ENCODE measurements at regions not wholly inside any gene's neighbourhood (a gene's known extent, or its start where the extent isn't known, plus 50 kb on each side); places are given as distances from the start of the nearest gene placed in this dataset.
"Not testable (repeated sequence)": the region's sequence is repeated elsewhere in the genome, so short reads cannot be mapped to it uniquely, and the experiment has no call there.

- FAIRE-seq, result no peak
These were observed 214.2 kb downstream of the SH2D4B start for GRCh38 chr10:80751940-80752339.

- FAIRE-seq, result no peak
These were observed 215.9 kb downstream of the SH2D4B start for GRCh38 chr10:80753612-80754011.

GRCh38 chr10:80755893-80756292, 218.2 kb downstream of the SH2D4B start:
- no peak for FAIRE-seq

GRCh38 chr10:80759693-80760092, 222.0 kb downstream of the SH2D4B start:
- FAIRE-seq, result no peak

- FAIRE-seq, result no peak
These were observed 223.2 kb downstream of the SH2D4B start for GRCh38 chr10:80760914-80761371.

DNA sequence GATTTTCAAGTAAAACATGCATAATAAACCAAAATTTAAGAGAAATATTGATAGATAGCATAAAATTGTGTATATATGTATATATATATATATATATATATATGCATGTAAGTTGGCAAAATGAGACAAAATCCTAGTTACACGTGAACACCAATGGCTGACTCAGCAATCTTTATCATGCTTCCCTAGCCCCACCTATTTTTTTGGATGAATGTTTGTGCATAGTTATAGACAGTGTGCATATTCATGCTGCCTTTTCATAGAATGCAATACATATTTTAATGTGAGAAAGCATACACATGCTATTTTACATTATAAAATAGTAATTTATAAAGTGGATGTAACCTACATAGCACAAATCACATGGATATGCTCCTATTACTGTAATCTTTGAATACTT, 230.3 kb downstream of the SH2D4B start:
- no peak for FAIRE-seq

- FAIRE-seq, result no peak
These were observed 232.0 kb downstream of the SH2D4B start for GRCh38 chr10:80769700-80770160.

- FAIRE-seq, result no peak
These were observed 232.5 kb downstream of the SH2D4B start for GRCh38 chr10:80770239-80770638.

DNA sequence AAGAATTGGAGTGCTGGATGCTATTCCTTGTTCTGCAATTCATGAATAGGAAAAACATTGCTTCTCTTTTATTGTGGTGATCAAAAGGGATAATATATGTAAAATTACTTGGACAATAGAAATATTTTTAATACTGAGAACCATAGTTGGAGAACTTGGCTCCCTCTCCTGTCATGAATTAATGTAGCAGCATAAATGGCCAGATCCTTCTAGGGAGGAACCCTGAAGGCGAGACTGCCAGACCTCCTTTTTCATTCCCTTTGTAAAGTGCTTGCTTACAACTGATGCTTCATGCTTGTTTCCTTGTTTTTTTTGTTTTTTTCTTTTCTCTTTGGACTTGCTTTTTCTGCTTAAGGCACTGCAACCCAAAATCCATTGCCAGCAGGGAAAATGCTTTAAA, 233.6 kb downstream of the SH2D4B start:
- FAIRE-seq, result no peak

DNA sequence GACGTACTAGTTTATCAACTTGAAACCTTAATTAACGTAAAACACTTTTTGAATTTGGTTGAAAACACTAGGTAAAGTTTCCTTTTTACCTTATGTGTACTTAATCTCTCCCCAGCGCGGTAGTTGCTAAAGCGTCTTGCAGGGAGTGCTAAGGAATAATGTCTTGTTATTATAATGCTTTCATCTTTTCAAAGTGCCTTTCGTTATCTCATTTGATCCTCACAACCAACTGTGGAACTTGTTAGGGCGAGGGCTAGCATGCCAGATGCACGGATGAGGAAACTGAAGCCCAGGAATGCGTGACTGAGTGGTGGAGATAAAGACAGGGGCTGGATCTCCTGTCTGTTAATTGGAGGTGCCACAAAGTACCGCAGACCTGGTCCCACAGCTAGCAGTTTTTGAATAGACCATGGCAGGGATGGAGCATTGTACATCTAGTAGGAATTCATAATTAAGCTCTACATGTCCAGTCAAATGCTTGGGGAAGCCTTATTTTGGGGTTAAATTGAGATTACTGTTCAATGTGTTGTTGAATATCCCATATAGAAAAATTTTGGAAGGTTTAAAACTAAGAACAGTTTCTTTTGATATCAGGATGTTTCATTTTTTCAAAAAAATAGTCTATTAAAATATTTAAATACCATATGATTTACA, 234.3 kb downstream of the SH2D4B start:
- no peak for FAIRE-seq

- no peak for FAIRE-seq
These were observed 234.9 kb downstream of the SH2D4B start for GRCh38 chr10:80772596-80772995.

- no peak for FAIRE-seq
These were observed 247.0 kb downstream of the SH2D4B start for GRCh38 chr10:80784695-80785094.

DNA sequence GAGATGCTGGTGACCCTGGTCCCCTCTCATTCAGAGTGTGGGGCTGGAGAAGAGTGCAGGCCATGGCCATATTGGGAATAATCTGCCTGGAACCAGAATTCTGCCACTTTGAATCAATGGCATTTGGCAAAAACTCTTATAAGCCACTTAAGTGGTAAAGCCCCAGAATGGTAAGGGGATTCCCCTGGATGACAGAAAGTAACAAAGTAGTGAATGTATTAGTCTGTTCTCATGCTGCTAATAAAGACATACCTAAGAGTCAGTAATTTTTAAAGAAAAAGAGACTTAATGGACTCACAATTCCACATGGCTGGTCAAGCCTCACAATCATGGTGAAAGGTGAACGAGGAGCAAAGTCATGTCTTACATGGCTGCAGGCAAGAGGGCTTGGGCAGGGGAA, 248.6 kb downstream of the SH2D4B start:
- FAIRE-seq, result no peak

DNA sequence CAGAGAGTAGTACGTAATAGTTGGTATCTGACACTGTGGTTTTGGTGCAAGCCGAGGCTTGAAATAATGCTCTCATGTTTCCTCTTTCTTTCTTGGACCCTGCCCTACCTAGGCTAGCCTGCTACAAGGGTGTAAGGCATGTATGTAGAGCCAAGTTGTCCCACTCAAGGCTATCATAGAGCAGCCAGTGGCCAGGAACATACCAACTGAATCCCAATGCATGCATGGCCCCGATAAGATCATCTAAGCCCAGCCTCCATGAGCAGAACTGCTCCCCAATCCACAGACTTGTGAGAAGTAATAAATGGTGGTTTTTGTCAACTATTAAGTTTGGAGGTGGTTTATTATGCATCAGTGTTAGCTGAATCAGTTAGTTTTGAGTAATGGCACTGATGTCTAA, 250.2 kb downstream of the SH2D4B start:
- FAIRE-seq, result no peak

GRCh38 chr10:80794994-80795393, 257.3 kb downstream of the SH2D4B start:
- FAIRE-seq, result no peak

- no peak for FAIRE-seq
These were observed 267.8 kb downstream of the SH2D4B start for GRCh38 chr10:80805343-80806020.

- FAIRE-seq, result no peak
These were observed 276.5 kb downstream of the SH2D4B start for GRCh38 chr10:80814147-80814652.

- FAIRE-seq, result no peak
These were observed 291.4 kb downstream of the SH2D4B start for GRCh38 chr10:80829151-80829550.

- no peak for FAIRE-seq
These were observed 291.9 kb downstream of the SH2D4B start for GRCh38 chr10:80829562-80829961.

DNA sequence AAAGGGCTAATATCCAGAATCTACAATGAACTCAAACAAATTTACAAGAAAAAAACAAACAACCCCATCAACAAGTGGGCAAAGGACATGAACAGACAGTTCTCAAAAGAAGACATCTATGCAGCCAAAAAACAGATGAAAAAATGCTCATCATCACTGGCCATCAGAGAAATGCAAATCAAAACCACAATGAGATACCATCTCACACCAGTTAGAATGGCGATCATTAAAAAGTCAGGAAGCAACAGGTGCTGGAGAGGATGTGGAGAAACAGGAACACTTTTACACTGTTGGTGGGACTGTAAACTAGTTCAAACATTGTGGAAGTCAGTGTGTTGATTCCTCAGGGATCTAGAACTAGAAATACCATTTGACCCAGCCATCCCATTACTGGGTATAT, 295.0 kb downstream of the SH2D4B start:
- FAIRE-seq, result not testable (repeated sequence)

DNA sequence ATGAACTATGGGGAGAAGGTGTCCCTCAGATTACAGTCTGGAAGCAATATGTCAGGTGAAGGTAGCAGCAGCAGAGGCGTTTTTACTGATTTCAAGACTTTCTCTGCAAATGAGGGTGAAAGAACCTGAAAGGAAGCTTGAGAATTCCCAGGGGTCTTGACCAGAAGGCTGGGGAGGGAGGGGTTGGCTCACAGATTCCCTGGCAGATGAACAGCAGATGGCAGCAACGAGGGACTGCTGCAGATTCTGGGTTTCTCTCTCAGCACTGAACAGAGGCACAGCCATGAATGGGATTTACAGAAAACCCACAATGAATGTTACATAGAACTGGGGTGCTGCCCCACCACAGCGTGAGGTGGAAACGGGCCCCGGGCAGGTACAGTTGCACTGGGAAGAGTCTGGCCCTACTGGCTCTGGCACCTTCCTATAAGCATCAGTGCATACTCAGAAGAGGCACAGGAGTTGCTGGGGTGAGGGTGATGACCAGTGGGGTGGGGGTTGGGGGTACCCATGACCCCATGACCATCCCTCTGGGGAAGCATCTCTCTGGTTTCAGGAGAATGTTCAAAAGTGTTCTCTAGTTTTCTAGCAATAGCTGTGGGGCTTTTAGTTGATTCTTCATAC, 317.8 kb downstream of the SH2D4B start:
- no peak for FAIRE-seq

DNA sequence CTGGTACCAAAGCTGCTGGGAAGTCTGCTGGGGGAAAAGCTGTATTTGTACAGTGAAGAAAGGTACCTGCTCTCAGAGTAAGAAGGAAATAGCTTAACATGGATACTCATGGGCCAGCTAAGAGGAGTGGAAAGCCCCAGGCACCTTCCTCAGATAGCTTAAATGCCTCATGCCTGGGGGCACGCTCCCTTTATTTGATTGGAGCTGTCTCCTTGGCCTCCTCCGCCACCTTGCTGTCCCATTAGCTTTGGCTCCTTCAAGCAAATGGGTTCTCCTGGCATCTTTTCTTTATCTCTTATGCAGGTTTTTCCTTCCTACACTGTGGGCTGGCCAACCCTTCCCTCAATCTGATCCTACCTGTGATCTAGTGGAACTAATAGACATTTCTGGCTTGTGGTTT, 318.5 kb downstream of the SH2D4B start:
- no peak for FAIRE-seq

DNA sequence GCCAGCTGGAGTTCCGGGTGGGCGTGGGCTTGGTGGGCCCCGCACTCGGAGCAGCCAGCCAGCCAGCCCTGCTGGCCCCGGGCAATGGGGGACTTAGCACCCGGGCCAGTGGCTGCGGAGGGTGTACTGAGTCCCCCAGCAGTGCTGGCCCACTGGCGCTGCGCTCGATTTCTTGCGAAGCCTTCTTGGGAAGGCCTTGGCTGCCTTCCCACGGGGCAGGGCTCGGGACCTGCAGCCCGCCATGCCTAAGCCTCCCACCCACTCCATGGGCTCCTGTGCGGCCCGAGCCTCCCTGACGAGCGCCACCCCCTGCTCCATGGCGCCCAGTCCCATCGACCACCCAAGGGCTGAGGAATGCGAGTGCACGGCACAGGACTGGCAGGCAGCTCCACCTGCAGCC, 321.6 kb downstream of the SH2D4B start:
- not testable (repeated sequence) for FAIRE-seq

DNA sequence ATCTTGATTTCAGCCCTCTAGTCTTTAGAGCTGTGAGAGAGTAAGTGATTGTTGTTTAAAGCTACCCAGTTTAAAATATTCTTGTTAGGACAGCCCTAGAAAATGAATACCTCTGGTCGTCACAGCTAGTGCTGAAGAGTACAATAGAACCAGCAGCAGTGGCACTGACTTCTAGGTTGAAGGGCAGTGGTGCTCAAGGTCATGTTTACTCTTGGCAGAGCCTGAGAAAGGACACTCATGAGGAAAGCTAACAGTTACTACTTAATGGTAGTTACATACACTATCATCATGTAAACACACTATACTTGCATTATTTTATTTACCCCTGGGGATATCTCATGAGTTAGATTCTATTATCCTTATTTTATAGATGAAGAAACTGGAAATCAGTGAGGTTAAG, 323.0 kb downstream of the SH2D4B start:
- FAIRE-seq, result no peak
